Pons (tissue), 1 donor: ENCODE measurements at regions not wholly inside any gene's neighbourhood (a gene's known extent, or its start where the extent isn't known, plus 50 kb on each side); places are given as distances from the start of the nearest gene placed in this dataset.
"Not testable (repeated sequence)": the region's sequence is repeated elsewhere in the genome, so short reads cannot be mapped to it uniquely, and the experiment has no call there.

Source experiments
- DNase-seq: peaks from one replicate; pipeline ENCODE4 v3.0.0-alpha.2; 2016; ENCODE audit warnings: low spot score

GRCh38 chr1:90864681-90865080, 147.6 kb upstream of the BARHL2 start:
- DNase-seq = no peak

DNA sequence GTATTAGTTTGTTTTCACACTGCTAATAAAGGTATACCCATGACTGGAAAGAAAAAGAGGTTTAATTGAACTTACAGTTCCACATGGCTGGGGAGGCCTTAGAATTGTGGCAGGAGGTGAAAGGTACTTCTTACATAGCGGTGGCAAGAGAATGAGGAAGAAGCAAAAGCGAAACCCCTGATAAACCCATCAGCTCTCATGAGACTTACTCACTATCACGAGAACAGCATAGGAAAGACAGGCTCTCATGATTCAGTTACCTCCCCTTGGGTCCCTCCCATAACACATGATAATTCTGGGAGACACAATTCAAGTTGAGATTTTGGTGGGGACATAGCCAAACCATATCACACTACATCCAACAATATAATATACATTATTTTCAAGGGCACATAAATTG, 145.7 kb upstream of the BARHL2 start:
- no peak for DNase-seq

DNA sequence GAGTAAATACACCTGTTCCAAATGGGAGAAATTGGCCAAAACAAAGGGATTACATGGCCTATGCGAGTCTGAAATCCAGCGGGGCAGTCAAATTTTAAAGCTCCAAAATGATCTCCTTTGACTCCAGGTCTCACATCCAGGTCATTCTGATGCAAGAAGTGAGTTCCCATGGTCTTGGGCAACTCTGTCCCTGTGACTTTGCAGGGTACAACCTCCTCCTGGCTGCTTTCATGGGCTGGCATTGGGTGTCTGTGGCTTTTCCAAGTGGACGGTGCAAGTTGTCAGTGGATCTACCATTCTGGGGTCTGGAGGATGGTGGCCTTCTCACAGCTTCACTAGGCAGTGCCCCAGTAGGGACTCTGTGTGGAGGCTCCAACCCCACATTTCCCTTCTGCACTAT, 144.3 kb upstream of the BARHL2 start:
- not testable (repeated sequence) for DNase-seq

DNA sequence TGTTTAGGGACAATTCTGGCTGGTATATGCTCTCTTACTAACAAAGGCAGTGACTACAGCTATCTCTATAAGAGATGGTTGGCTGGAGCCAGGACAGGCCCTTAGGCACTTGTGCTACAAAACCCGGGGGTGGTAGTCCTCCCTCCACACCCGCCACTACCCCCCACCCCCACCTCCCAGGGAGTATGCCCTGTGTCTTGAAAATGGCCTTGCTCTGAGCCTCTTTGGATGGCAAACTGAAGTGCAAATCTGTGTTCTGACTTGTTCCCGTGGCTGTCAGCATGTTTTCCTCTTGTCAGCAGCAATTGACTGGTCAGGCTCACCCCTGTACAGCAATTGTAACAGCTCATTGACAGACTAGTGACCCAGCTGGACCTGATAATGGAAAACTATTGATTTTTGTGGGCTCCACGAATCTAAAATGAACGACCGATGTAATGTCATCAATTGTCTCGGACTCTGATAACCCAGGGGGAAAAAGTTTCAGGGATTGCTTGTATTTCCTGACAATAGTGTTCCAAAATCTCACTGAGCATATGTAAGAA, 139.4 kb upstream of the BARHL2 start:
- no peak for DNase-seq

DNA sequence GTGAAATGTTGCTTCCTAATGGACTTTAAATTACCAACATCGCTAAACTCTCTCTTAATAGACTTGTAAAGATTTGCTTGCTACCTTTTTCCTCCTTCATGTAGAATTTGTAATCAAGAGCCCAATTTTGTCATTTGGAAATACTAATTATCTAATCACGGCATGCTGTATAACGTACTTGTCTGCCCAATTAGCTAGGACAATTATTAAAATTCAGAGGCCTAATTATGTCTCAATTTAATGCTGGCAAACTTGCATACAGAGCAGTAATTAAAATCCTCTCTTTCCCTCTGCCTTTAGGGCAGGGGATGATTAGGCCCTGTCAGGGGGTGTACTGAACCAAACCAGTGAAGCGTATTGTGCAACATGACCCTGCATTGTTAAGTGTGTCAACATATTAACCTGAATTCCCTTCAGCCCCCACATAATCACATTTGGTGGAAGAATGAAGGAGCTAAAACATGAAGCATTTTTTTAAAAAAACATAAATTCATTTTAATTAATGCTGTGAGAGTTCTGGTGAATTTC, 137.4 kb upstream of the BARHL2 start:
- no peak for DNase-seq

DNA sequence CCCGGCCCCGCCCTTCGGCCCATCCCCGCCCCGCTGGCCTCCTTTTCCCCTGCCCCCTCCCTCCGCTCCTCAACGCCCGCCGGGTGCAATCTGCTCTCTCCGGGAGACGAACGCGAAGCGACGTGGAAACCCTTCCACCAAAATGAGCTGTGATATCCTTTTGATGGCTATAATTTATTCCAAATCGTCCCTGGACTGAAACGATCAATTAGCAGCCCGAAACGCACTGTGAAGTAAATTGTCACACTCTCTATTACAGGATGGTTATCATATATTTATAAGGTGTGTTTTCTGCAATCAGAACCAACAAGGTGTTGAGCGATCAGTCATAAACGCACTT, 134.6 kb upstream of the BARHL2 start:
- no peak for DNase-seq

GRCh38 chr1:90850898-90851710, 134.0 kb upstream of the BARHL2 start:
- DNase-seq = peak; percentile 66

- peak; percentile 49 for DNase-seq
Observed at GRCh38 chr1:90850181-90850897, 133.2 kb upstream of the BARHL2 start.

- DNase-seq = no peak
Observed at GRCh38 chr1:90841473-90841872, 124.4 kb upstream of the BARHL2 start.

- DNase-seq = no peak
Observed at GRCh38 chr1:90840352-90840751, 123.2 kb upstream of the BARHL2 start.

GRCh38 chr1:90839323-90839722, 122.2 kb upstream of the BARHL2 start:
- DNase-seq = no peak

DNA sequence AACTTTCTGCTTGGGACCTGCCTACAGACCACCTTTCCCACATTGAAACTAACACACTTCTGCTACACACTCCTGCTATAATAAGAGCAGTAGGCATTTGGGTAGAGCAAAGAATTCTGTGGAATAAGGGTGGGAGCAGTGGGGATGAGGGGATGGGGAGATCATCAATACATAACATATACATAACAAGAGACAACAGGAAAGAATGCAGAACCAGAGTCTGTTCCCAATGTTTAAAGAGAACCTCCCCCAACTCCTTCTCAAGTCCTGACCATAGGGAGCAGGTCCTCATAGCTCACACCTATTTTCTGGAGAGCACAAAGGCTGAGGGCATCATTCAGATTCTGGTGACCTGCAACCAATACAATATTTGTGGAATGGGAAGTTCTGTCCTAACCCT, 121.6 kb upstream of the BARHL2 start:
- DNase-seq = no peak

DNA sequence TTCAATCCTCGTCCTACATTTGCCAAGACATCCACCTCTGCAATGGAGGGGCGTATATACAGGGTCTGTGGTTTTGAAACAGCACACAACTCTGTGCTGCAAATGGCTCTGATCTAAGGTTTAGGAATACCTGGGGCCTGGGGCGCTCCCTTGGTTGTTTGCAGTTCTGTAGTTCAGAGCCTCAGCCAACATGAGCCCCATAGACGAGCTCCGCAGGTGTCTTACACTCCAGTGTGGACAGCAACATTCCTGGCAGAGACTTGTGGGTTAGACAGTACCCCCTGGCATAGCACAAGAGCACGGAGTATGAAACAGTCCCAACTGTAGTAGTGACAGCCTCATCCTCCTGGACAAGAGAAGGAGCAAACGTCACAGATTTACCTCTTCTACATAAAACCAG, 120.3 kb upstream of the BARHL2 start:
- DNase-seq = no peak

DNA sequence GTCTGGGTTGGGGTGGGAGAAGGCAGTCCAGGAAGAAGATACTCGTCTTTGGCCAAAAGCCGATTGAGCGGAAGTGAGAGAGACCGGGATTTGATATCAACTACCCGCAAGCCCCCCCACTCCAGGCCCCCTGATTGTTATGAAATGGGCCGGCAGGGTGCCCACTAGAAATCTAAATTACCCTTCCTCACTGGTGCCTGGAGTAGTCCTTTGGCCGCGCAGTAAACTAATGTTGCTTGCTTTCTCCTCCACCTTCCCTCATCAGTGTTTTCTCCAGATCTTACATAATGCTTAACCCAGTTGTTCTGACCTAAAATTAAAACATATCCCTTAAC, 119.2 kb upstream of the BARHL2 start:
- DNase-seq = no peak

DNA sequence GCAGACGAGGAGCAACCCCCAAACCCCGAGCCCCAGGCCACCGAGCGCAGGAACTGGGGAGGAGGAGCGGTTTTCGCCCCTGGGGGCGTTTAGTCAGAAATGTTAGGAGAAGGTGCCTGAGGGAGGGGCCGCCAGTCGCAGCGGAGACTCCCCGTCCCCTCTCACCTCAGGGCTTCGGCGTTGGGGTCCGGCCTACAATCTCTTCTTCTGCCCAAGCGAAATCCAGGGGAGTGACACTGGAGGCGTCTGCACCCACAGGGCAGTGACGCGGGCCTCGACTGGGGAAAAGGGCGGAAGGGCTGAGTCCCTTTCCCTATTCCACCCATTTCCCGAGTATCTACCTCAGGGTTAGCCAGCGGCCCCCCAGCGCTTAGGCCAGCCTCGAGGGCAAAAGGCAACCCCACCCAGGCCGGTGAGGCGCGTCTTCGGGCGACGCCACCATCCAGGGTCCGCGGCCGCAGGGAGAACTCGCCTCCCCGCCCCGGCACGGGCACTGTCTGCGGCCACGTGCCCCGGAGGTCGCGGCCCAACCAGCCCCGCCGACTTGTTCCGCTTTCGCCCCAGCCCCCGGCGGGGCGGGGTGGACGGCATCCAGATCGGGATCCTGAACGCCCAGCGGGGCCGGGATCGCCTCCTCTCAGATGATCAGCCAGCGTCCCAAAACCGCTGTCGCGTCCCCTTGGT, 118.7 kb upstream of the BARHL2 start:
- DNase-seq = no peak

GRCh38 chr1:90834886-90835660, 118.0 kb upstream of the BARHL2 start:
- DNase-seq = no peak

DNA sequence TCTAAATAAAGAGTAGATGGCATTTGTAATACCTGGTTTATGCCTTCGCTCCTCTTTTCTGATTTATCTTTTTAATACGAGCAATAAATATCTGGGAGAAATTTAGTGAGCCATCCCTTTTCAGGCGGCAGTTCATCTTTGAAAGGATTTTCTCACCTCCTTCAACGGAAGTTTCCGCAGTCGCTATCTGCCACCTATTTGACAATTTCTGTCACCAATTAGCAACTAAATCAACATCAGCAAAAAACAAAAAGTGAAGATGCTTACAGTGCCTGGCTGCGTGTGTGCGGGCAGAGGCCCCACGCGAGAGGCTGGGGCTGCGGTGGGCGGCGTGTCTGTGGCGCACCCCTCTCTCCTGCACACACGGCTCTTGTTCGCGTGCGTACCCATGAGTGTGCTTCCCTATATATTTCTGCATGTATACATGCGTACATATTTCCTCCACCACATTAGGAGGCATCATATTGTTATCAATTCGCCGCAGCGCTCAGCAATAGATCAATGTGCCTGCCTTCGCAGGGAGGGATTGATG, 117.3 kb upstream of the BARHL2 start:
- no peak for DNase-seq

GRCh38 chr1:90833466-90834110, 116.5 kb upstream of the BARHL2 start:
- DNase-seq = no peak

DNA sequence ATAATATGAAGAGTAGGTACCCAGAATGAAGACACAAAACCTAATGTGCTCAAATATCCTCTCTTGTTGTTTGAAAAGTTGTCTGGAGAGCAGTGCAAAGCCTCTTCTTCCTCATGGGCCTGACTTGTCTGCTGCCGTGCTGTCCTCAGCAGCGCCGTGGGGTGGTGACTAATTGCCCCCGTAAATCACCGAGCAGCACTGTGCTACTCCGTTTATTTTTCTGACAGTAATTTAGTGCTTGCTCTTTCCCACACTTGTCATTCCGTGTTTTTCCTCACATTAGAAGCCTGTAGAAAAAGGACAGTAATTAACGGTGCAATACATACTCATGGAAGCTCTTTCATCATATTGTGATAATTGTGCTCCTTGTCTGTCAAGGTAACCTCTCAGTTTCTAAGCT, 114.8 kb upstream of the BARHL2 start:
- no peak for DNase-seq

- no peak for DNase-seq
Observed at GRCh38 chr1:90826834-90827233, 109.7 kb upstream of the BARHL2 start.

DNA sequence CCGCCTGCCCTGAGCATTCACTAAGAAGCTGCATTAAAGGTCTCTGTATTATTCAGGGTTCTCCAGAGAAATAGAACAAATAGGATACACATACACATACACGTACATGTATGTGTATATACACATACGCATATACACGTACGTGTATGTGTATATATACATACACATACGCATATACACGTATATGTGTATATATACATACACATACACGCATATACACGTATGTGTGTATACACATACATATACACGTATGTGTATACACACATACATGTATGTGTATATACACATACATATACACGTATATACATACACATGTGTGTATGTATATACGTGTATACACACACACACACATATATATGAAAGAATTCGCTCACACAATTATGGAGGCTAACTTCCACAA, 108.9 kb upstream of the BARHL2 start:
- DNase-seq = no peak
